Neural progenitor cell (in vitro differentiated cells): ENCODE measurements at regions not wholly inside any gene's neighbourhood (a gene's known extent, or its start where the extent isn't known, plus 50 kb on each side); places are given as distances from the start of the nearest gene placed in this dataset.

Experiments used
- CTCF ChIP-seq: fragments of 200-600 bp; sonication (generic); IDR thresholded peaks from 2 replicates; pipeline ENCODE4 v1.5.1; 2017; ENCODE audit warnings: antibody characterized with exemption, mild to moderate bottlenecking
- EZH2 ChIP-seq: fragments of 200-600 bp; sonication (generic); IDR thresholded peaks from 2 replicates; pipeline ENCODE4 v1.6.1; 2017; ENCODE audit warnings: antibody characterized with exemption, mild to moderate bottlenecking, moderate library complexity
- EZH2phosphoT487 ChIP-seq: fragments of 200-600 bp; sonication (generic); IDR thresholded peaks from 2 replicates; pipeline ENCODE4 v1.6.1; 2017; ENCODE audit warnings: antibody characterized with exemption

- TF ChIP-seq CTCF = no peak
- no peak for TF ChIP-seq EZH2
- TF ChIP-seq EZH2phosphoT487 = no peak
Observed at GRCh38 chr3:65153850-65154512, 466.2 kb upstream of the ADAMTS9 start.
